ENCODE measurements at regions not wholly inside any gene's neighbourhood (a gene's known extent, or its start where the extent isn't known, plus 50 kb on each side); places are given as distances from the start of the nearest gene placed in this dataset.

- BruUV-seq (replicated peaks) = no TSS peak
- no peak overlapping the region for H3K4me2 ChIP-seq (ENCODE audit: low read length)
- ChIA-PET CTCF (no interaction called here), RAD21 (ENCODE audit: low non-redundant PET in 1 of 2, low total read pairs in 2 of 2, uncharacterized antibody in 2 of 2, unreplicated experiment in 2 of 2) (no interaction called here), POLR2A (no interaction called here)
- H3K9me2 ChIP-seq (ENCODE audit: insufficient read depth) = no peaks in the 10 kb centered on the region
- ATAC-seq (no peak), DNase-seq (ENCODE audit: low read depth, low spot score) (no peak)
- no peak overlapping the region for H2AFZ ChIP-seq (ENCODE audit: low read depth, low read length, poor library complexity, severe bottlenecking)
- no peaks in the 10 kb centered on the region for H3K79me2 ChIP-seq (ENCODE audit: insufficient read depth, low read length)
- H3K4me1 ChIP-seq (ENCODE audit: control insufficient read depth in 1 of 2, insufficient read depth in 2 of 2, low read length in 2 of 2) = peaks cover 8 to 12% of the 10 kb centered on the region in 2 experiments; a peak in 3 of 4 replicates
- no peaks in the 10 kb centered on the region for H3K36me3 ChIP-seq (ENCODE audit: control insufficient read depth in 1 of 2, insufficient read depth in 2 of 2, low read length in 2 of 2)
- TF ChIP-seq TCF7L2 (IDR thresholded peaks at IDR 0.05; ENCODE audit: borderline replicate concordance, extremely low read depth, insufficient read depth, insufficient read length) (no peak), EZH2 (IDR thresholded peaks at IDR 0.05) (no peak), YY1 (IDR thresholded peaks at IDR 0.05; ENCODE audit: extremely low read depth, insufficient replicate concordance, low read depth, low read length) (no peak), ATF3 (IDR thresholded peaks at IDR 0.05) (no peak)
- H3K9ac ChIP-seq (ENCODE audit: low read length) = no peak overlapping the region
- intact Hi-C loops (cut with micrococcal nuclease) = no loop called here
- H4K20me1 ChIP-seq (ENCODE audit: insufficient read depth) = no peaks in the 10 kb centered on the region
- no peak overlapping the region for H3K4me3 ChIP-seq (replicated peaks in 1 of 2; ENCODE audit: low read depth in 1 of 2, low read length in 2 of 2)
- H3K27me3 ChIP-seq (ENCODE audit: insufficient read depth, low read length) = no peaks in the 10 kb centered on the region
- H3K27ac ChIP-seq (ENCODE audit: low read depth, low read length) = no peak overlapping the region
- no peaks in the 10 kb centered on the region for H3K9me3 ChIP-seq (ENCODE audit: control insufficient read depth in 1 of 2, insufficient read depth in 1 of 2, low read depth in 1 of 2, low read length in 2 of 2)
Measured at GRCh38 chr1:200478945-200479558, 69.2 kb upstream of the ZNF281 start.

DNA sequence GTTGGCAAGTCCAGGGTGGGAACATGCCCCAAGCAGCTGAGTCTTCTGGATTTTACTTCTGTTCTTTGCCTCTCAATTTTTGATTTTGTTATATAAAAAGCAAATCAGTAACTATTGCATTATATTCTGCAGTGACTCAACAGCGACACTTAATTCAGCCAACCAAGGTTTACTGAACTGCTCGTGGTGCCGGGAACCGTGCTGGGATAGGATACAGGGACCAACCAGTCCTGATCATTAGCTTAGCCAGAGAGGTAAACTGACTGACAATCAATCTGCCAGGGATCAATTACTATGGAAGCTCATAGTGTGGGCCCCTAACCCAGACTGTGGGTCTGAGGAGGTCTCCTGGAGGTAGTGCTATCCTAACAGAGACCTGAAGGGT lies 68.4 kb upstream of the ZNF281 start:
- Histone ChIP-seq H3K4me2 (ENCODE audit: low read length) (no peak overlapping the region), H3K4me1 (ENCODE audit: control insufficient read depth in 1 of 2, insufficient read depth in 2 of 2, low read length in 2 of 2) (peaks cover 3 to 4% of the 10 kb centered on the region in 2 experiments; a peak in 3 of 4 replicates), H3K27ac (ENCODE audit: low read depth, low read length) (no peak overlapping the region), H4K20me1 (ENCODE audit: insufficient read depth) (no peaks in the 10 kb centered on the region), H3K4me3 (replicated peaks in 1 of 2; ENCODE audit: low read depth in 1 of 2, low read length in 2 of 2) (no peak overlapping the region), H3K27me3 (ENCODE audit: insufficient read depth, low read length) (no peaks in the 10 kb centered on the region), H3K9me3 (ENCODE audit: control insufficient read depth in 1 of 2, insufficient read depth in 1 of 2, low read depth in 1 of 2, low read length in 2 of 2) (no peaks in the 10 kb centered on the region), H2AFZ (ENCODE audit: low read depth, low read length, poor library complexity, severe bottlenecking) (no peak overlapping the region), H3K36me3 (ENCODE audit: control insufficient read depth in 1 of 2, insufficient read depth in 2 of 2, low read length in 2 of 2) (no peaks in the 10 kb centered on the region), H3K9ac (ENCODE audit: low read length) (no peak overlapping the region), H3K79me2 (ENCODE audit: insufficient read depth, low read length) (no peaks in the 10 kb centered on the region), H3K9me2 (ENCODE audit: insufficient read depth) (no peaks in the 10 kb centered on the region)
- ChIA-PET CTCF (no interaction called here), RAD21 (ENCODE audit: low non-redundant PET in 1 of 2, low total read pairs in 2 of 2, uncharacterized antibody in 2 of 2, unreplicated experiment in 2 of 2) (no interaction called here), POLR2A (no interaction called here)
- intact Hi-C loops (cut with micrococcal nuclease) = no loop called here
- TF ChIP-seq ZBTB33 (IDR thresholded peaks at IDR 0.05; ENCODE audit: extremely low read depth, insufficient replicate concordance, low read length) (no peak), ATF3 (IDR thresholded peaks at IDR 0.05) (no peak), EZH2 (IDR thresholded peaks at IDR 0.05) (no peak)
- DNase-seq (ENCODE audit: low read depth, low spot score) = no peak
- BruUV-seq (replicated peaks) = no TSS peak
- ATAC-seq = no peak

All from HCT116 (cell line).